ENCODE measurements at regions not wholly inside any gene's neighbourhood (a gene's known extent, or its start where the extent isn't known, plus 50 kb on each side); places are given as distances from the start of the nearest gene placed in this dataset.

DNA sequence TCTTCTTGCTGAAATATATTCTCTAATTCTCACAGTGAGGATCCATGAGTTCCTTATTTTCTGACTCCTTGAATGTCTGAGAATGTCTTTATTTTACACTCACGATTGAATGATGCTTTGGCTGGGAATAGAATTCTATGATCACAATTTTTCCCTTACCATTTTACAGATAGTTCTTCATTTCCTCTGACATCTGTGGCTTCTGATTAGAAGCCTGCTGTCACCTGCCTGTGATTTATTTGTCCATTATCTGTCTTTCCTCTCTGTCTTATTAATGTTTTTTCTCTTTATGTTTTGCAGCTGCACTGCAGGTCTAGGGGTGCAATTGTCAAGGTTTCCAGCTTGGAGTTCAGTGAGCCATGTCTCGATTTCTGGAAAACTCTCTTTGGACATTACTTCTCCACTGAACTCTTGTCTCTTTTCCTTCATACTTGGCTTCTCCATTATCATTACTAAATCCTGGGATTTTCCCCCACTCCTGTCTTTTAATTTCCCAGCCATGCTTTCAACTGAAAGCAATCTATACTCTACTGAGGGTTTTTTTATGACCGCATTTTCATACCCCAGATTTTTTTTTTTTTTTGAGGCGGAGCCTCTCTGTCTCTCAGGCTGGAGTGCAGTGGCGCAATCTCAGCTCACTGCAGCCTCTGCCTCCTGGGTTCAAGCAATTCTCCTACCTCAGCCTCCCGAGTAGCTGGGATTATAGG, 85.8 kb upstream of the PRNP start:
- no peak for DNase-seq

DNA sequence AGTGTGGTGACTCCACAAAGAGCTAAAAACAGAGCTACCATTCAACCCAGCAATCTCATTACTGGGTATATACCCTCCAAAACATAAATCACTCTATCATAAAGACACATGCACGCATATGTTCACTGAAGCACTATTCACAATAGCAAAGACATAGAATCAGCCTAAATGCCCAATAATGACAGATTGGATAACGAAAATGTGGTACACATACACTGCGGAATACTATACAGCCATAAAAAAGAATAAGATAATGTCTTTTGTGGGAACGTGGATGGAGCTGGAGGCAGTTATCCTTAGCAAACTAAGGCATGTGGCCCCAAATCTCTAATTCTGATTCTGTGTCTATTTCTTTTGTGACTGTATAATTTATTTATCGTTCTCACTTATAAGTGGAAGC, 89.0 kb upstream of the PRNP start:
- DNase-seq: no peak

DNA sequence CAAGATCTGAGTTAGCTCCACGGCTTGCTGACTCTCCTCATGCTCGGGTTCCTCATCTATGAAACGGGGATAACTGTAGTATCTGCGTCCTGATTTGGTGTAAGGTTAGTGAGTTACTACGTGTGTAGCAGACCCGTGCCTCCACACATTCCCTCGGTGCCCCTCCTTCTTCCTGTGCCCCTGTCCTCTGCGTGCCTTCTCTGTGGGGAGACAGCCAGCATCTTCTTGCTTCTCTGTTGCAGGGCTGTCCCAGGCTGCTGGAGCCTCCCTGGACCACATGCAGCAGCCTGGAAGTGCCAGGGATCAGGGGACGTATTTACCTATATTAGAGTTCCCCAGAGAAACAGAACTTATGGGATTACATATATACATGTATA, 93.1 kb upstream of the PRNP start:
- no peak for DNase-seq

DNA sequence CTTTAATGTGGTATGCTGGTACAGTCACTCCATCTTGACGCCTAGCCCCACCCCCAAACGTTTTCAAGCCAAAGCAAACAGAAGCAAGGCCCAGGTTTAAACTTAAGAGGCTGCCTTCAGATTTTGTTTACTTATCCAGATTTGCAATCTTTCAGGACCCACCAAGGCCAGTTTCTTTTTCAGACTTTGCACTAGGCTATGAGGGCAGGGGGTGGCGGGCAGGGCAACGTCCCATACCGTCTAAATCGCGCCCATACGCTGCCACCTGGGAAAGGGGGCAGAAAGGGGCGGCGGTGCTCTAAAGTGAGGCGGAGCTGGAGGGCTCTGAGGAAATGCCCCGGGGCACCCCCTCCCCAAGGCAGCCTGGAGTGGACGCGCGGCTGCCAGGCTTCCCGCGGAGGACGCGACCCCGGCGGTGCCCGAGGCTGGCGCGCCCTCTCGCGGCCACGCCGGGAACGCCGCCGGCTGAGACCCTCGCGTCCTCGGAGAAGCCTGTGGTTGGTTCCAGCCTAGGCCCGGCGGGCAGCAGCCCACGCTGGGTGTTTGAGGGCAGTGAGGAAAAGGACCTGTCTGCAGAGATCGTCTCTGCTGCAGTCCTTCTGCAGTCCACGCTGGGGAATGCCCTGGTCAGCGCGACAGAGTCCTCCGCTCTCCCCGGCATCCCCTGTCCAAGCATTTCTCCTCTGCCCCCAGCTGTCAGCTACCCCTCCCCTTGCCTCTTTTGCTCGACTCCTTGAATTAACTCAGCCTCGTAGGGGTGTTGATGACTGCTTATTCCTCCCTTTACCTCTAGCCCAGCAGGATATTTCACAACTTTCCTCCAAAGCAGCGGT, 93.7 kb upstream of the PRNP start:
- DNase-seq: no peak

DNA sequence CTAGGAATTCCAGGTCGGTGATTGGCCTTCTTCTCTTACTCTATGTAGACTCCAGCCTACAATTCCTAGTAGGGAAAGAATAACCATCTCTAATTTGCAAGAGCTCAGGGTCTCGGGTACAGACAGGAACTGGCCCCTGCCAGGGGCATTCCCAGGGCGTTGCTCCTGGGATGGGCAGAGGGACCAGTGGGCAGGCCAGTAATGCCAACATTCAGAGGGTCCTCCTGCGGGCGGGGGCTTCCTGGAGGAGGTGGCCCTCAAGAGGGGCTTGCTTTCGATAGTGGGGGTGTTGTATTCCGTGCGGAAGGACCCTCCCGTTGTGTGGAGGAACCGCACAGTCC, 94.3 kb upstream of the PRNP start:
- DNase-seq: no peak

DNA sequence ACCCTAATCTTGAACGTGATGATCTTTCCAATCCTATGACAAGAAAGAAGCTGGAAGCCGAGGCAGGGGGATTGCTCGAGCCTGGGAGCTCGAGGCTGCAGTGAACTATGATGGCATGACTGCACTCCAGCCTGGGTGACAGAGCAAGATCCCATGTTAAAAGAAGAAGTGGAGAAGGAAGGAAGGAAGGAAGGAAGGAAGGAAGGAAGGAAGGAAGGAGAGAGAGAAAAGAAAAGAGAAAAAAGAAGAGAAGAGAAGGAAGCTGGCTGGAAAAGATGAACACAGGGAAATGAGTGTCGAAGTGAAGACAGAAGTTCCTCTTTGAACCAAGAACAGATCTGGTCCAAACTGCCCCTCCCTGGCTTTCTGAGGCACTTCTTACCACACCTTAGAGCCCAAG, 100.5 kb upstream of the PRNP start:
- DNase-seq: no peak

DNA sequence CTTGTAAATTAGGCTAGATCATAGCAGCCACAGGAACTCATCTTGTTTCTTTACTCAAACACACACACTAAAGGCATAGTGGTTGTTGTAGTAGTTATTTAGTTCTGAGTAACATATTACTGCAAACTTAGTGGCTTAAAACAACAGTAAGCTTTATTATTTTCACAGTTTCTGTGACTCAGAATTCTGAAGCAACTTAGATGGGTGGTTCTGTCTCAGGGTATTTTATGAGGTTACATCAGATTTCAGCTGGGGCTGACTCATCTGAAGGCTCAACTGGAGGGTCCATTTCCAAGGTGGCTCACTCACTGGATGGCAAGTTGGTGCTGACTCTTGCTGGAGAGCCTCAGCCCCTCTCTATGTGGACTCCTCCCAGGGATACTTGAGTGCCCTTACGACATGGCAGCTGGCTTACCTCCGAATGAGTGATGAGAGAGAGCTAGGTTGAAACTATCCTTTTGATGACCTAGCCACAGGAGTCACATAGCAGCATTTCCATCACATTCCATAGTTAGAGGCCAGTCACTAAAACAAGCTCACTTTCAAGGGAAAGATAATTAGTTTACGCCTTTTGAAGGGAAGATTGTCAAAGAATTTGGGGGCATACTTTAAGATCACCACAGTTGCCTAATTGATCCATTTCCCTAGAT, 101.0 kb upstream of the PRNP start:
- DNase-seq: no peak

DNA sequence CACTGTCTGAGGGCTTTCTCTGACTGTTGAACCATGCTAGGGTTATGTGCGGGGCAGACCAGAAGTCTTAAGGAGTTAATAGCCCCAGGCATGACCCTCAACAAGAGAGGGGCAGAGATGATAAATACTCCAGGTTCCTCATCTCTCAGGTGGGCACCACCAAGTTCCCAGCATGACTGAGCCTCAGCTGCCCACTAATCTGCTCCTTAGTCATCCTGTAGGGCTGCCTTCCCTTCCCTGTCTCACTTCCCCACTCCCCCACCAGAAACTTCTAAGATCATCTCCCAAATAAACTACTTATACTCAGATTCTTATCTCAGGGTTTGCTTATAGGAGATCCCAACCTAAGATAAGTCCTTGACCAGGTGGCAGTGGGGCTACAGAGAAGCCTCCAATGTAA, 101.7 kb upstream of the PRNP start:
- DNase-seq: no peak

DNA sequence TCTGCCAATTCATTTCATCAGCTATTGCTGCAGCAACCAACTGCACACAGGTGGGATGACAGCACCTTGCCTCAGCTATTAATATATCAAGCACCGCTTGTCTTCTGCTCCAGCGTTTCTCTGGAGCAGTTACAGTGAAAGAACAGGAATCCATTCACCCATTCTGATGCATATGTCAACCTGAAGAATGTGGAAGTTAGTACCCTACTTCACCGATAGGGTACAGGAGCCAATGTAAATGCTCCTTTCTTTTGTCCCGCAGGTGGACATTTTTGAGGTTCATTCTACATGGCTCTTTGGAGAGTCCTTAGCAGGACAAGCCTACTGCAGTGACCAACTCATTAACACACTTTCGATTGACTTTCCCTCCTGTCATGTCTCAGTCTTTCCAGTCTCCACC, 104.4 kb upstream of the PRNP start:
- no peak for DNase-seq

DNA sequence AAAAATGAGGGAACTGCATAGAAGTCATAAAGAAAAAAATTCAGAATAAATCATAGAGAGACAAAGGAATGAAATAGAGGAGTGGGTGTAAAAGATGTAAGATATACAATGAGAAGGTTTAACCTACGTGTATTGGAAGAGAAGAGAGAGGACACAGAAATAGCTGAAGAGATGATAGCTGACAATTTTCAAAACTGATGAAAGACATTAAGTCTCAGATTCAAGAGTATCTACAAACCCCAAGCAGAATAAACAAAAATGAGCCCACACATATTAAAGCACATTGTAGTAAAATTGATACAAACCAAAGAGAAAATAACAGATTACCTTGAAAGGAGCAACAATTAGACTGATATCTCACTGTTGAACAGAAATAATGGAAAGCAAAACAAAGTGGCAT, 107.9 kb upstream of the PRNP start:
- no peak for DNase-seq

DNA sequence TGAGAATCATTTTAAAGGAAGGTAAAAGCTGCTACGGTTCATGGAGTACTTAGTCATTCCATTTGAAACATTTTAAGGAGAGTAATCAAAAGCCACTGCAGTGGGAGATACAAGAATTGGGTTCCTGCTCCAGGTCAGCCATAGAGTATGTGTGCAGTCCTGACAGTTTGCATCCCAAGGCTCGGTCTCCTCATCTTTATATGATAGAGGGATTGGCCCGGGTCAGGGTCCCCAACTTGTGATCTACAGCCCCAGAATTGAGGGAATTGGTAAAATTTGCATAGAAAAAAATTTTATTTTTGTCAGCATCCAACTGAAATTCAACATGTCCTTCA, 111.9 kb upstream of the PRNP start:
- DNase-seq: no peak

DNA sequence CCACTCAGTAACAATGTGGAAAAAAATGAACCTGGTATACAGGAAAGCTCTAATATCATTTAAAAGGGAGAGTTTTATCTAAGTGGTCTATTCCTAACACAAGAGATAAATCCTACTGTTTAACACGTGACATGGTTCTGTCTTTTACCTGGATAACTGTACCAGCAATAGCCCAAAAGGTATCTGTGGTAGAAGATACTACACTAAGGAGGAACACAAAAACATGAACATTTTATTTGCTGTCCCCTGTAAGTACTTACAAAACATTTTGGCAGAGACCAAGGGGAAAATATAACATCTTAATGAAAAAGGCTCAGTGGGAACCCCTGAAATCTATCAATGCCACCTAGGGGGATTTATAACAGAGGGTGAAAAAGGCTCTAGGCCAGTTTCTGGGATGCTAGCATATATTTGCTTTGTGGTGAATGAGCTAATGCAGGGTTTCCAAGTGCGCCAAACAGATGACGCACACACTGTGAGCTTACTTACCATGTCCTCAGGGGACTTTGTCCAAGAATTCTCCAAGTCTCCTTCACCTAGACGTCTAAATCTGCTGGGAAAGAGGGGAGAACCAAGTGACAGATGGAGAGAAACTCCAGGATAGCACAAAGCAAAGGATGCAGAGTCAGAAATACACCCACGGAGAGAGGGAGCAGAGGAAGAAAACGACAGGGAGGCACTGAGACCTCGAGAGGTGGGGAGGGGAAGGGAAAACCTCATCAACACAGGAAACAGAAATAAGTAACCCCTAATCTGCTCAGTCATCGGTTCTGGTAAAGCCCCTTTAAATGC, 112.5 kb upstream of the PRNP start:
- DNase-seq: no peak

DNA sequence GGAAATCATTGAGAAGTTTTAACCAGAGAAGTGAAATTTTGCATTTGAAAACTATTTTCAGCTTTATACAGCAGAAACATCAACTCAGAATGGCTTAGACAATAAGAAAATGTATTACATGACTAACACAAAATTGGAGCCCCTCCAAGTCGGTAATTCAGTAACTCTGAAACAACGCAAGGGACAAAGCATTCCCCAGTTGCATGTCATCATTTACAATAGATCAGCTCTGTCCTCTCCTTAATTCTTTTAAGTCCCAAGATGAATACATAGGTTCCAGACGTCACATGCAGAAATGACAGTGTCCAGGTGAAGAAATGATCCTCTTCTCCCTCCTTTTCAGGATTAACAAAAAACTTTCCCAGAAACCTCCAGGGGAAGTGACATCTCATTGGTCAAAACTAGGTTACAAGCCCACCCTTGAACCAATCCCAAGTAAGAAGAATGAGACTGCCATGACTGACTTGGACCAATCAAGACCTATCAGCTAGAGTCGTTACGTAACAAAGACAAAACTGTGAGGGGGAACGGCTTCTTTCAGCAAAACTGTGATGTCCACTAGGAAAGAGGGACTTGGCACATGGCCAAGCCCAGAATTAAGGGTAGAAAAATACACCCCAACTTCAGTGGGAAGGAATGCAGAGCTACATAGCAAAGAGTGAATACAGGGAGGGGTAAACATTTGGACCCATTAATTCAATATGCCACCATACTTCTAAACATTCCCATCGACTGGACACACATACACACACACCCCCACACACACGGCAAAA, 114.3 kb upstream of the PRNP start:
- no peak for DNase-seq

DNA sequence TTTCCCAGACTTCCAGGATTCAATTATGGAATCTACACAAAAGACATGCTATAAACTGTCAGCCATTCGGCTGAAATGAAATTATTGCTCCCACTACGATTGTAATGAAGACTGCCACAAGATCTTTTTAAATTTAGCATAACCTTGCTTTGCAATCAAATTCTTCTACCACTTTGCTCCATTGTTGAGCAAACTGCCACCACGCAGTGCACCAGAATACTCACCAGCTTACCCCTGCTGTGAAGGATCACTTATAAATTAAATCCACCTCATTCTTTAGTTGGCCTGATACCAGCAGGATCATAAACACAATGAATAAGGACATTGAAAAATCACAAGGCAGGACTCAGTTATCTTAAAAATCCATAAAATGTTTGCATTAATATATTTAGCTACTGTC, 116.4 kb upstream of the PRNP start:
- no peak for DNase-seq

DNA sequence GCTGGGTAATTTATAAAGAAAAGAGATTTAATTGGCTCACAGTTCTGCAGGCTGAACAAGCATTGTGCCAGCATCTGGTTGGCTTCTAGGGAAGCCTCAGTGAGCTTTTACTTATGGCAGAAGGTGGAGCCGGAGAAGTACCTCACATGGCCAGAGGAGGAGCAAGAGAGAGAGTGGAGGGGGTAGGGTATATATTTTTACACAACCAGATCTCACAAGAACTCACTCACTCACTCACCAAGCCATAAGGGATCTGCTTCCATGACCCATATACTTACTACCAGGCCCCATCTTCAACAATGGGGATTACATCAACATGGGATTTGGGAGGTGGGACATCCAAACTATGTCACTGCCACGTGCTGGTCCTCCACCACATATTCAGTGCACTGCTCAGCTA, 117.2 kb upstream of the PRNP start:
- DNase-seq: no peak

DNA sequence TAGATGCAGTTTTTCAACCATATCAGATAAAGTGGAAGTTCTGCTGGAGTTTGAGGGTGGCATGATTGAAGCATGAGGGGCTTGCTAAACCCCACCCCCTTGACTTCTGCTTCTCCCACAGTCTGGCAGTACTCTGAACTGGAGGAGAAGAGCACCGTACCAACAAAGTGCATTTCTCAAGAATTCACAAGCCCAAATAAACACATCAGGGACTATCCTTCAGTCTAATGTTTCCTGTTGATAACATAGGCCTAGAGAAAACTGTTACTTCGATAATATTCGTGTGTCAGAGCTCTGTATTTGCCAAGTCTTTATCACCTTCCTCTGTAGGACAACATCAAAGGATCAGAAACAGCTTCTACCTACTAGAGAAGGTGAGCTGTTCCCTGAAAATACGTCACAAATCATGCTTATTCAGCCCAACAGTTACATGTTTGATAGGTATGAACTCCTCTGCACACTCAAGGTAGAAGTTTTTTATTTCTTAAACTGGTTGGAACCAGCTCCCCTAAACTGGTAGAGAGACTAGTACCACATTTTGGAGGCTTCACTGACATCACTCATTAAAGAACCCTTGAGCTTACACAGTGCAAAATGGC, 117.8 kb upstream of the PRNP start:
- DNase-seq: no peak

DNA sequence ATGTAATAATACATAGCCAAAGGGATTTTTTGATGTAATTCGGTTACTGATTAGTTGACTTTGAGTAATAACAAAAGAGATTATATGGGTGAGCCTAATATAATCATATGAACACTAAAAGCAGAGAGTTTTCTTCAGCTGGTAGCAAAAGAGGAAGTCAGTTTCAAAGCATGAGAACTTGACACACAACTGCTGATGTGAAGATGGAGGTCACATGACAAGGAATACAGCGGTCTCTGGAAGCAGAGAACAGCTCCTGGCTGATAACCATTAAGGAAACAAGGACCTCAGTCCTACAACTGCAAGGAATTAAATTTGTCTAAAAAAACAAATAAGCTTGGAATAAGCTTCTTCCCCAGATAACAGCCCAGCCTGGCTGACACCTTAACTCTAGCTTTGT, 119.1 kb upstream of the PRNP start:
- no peak for DNase-seq

DNA sequence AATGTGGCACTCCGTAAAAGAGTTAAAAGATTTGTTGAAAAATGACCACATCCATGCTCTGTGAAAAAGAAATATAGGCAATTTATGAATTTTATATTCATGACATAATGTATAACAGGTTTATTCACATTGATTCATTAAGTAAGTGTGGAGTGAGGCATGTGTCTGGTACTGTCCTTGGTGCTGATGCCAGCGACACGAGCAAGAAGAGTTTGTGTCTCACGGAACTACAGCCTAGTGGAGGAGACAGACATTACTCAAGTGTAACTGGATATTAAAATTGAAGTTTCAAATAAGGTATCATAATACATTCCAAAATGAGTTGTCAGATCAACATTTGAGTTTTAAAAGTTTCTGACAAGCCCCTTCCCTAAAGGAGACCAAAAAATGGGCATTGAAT, 122.7 kb upstream of the PRNP start:
- no peak for DNase-seq

DNA sequence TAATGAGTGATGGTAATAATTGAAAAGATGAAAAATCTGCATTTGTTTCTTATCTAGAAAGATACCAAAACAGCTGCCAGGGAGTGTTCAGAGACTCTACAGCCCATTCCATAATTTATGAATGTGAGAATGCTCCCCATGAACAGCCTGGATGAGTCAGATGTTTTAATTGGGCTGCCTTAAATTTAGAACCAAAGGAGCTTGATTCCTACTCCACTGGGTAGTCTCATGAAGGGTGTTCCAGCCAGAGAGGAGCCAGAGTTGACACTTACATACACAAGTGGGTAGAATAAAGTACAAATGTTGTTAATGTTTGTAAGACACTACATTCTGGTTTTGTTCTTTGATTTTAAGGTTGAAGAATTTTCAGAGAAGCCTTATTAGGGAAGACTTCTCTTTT, 123.2 kb upstream of the PRNP start:
- DNase-seq: peak; percentile 22

DNA sequence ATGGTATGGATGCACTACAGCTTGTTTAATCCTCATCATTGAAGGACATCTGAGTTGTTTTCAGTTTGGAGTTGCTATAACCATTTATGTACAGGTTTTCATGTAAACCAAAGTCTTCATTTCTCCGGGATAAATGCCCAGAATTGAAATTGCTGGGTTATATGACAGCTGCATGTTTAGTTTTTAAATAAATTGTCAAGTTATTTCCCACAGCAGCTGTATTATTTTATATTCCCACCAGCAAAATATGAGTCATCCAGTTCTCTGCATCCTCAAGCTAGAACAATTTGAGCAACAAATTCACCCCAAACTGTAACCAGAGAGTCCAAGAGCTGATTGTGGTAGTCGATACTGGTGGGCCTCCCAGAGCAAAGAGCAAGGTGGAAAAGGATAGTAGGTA, 125.6 kb upstream of the PRNP start:
- no peak for DNase-seq

DNA sequence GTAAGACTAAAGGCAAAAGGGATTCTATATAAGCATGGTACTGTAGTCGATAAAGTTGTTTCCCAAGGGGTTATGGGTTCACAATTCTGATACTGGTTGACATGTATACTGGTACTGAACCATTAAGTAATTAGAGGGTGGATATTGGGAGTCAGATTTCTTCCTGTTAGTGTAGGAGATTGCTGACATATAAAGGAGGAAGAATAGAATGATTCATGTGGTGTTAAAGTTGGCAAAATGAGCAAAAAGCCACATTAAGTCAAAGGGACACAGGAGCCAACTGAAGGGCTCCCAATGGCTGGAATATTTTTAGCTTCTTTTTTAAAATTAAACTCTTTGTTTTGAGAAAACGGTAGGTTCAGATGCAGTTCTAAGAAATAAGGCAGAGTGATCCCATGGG, 126.3 kb upstream of the PRNP start:
- no peak for DNase-seq

DNA sequence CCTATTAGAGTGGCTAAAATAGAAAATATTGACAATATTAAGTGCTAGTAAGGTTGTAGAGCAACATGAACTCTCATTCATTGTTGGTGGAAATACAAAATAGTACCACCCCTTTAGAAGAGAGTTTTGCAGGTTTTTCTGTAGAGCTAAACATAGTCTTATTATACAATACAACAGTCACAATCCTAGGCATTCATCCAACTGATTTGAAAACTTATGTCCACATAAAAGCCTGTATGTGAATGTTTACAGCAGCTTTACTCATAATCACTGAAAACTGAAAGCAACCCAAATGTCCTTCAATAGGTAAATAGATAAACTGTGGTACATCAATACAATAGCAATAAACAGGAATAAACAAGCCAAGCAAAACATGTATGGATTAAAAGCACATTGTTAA, 127.2 kb upstream of the PRNP start:
- DNase-seq: no peak
